ENCODE measurements at regions not wholly inside any gene's neighbourhood (a gene's known extent, or its start where the extent isn't known, plus 50 kb on each side); places are given as distances from the start of the nearest gene placed in this dataset.
"Not testable (repeated sequence)": the region's sequence is repeated elsewhere in the genome, so short reads cannot be mapped to it uniquely, and the experiment has no call there.

DNA sequence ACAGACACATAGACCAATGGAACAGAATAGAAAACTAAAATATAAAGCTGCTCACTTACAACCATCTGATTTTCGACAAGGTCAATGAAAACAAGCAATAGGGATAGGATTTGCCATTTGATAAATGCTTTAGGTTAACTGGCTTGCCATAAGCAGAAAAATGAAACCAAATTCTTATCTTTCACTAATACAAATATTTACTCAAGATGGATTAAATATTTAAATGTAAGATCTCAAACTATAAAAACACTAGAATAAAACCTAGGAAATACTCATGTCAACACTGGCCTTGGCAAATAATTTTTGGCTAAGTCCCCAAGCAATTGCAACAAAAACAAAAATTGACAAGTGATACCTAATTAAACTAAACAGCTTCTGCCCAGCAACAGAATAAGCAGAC is 665.2 kb downstream of the TRIB2 start:
- not testable (repeated sequence) for H3K27ac Mint-ChIP-seq; ATAC-seq (replicated peaks in 1 of 2); H3K36me3 Mint-ChIP-seq (ENCODE audit: insufficient read depth in 2 of 2); H3K4me1 Mint-ChIP-seq (ENCODE audit: low read depth); DNase-seq; H3K4me3 Mint-ChIP-seq; H3K27me3 Mint-ChIP-seq (ENCODE audit: low read depth)
- H3K9me3 Mint-ChIP-seq: peaks cover 4 to 11% of the 10 kb centered on the region in 2 donors

DNA sequence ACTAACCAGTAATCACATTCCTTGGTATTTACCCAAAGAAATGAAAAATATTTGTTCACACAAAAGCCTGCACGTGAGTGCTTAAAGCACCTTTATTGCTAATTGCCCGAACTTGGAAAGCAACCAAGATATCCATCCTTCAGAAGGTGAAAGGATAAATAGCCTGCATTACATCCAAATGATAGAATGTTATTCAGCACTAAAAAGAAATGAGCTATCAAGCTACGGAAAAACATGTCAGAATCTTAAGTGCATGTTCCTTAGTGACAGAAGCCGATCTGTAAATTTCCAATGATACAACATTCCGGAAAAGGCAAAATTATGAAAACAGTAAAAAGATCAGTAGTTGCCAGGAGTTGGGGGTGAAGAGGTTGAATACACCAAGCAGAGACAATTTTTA is 672.4 kb downstream of the TRIB2 start:
- not testable (repeated sequence) for H3K36me3 Mint-ChIP-seq (ENCODE audit: insufficient read depth in 2 of 2); ATAC-seq (replicated peaks in 1 of 2); H3K4me1 Mint-ChIP-seq (ENCODE audit: low read depth); H3K9me3 Mint-ChIP-seq; H3K27me3 Mint-ChIP-seq (ENCODE audit: low read depth); DNase-seq; H3K27ac Mint-ChIP-seq; H3K4me3 Mint-ChIP-seq

DNA sequence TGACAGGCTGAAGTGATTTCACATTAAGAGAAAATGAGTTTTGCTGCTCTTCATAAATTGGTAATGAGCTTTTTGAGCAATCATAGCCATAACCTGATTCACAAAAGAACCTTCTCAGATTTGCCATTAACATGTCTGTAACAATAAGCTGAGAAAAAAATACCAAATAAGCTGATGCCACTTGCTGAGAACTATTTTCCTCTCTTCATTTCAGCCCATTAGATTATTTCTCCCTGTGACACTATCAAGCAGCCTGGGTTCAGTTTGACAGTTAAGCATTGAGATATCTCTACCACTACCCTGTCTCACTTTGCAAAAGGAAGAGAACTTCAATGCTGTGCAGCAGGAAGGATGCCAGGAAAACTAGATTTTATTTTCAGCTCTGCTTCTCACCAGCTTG is 673.9 kb downstream of the TRIB2 start:
- Mint-ChIP-seq H3K9me3 (no peaks in the 10 kb centered on the region), H3K27me3 (ENCODE audit: low read depth) (no peaks in the 10 kb centered on the region), H3K4me1 (ENCODE audit: low read depth) (no peaks in the 10 kb centered on the region), H3K27ac (no peak overlapping the region), H3K4me3 (no peak overlapping the region), H3K36me3 (ENCODE audit: insufficient read depth in 2 of 2) (peaks cover 0 to 3% of the 10 kb centered on the region in 2 donors)
- DNase-seq (no peak), ATAC-seq (replicated peaks in 1 of 2) (no peak)

DNA sequence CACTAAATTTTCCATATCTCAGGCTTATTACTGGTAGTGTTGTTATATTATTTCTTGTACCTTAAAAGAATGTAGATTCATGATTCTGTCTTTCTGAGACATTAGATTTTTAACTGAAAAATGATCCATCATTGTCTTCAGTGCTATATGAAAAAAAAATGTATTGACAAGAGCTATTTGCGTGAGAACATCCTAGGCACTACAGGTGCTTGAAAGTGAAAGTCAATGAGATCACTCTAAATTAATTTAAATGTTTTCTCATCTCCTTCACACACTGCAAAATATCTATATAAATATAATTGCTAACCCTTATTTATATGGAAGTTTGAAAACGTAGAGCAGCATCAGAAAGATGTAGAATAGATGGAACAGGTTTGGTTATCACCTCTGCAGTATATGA is 684.6 kb downstream of the TRIB2 start:
- Mint-ChIP-seq H3K4me1 (ENCODE audit: low read depth) (no peaks in the 10 kb centered on the region), H3K9me3 (peaks cover 6 to 10% of the 10 kb centered on the region in 2 donors), H3K27ac (no peak overlapping the region), H3K36me3 (ENCODE audit: insufficient read depth in 2 of 2) (no peaks in the 10 kb centered on the region), H3K4me3 (no peak overlapping the region), H3K27me3 (ENCODE audit: low read depth) (no peaks in the 10 kb centered on the region)
- ATAC-seq (replicated peaks in 1 of 2) (no peak), DNase-seq (no peak)

DNA sequence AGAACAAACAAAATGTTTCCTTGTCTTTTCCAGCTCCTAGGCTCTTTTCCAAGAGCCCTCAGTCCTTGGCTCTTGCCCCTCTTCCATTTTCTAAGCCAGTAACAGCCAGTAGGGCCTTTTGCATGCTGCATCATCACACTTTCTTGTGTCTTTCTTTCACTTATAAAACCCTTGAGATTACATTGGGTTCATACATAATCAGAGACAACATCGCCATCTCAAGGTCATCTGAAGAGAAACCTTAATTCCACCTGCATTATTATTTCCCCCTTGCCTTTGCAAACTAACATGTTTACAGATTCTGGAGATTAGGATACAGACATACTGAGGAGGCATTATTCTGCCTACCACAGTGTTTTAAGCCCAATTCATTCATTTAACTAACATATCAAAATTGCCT is 697.3 kb downstream of the TRIB2 start:
- Mint-ChIP-seq H3K4me3 (no peak overlapping the region), H3K27me3 (ENCODE audit: low read depth) (no peaks in the 10 kb centered on the region), H3K9me3 (peaks cover 12 to 13% of the 10 kb centered on the region in 2 donors), H3K27ac (no peak overlapping the region), H3K4me1 (ENCODE audit: low read depth) (no peaks in the 10 kb centered on the region), H3K36me3 (ENCODE audit: insufficient read depth in 2 of 2) (no peaks in the 10 kb centered on the region)
- ATAC-seq (replicated peaks in 1 of 2): no peak
- no peak for DNase-seq

DNA sequence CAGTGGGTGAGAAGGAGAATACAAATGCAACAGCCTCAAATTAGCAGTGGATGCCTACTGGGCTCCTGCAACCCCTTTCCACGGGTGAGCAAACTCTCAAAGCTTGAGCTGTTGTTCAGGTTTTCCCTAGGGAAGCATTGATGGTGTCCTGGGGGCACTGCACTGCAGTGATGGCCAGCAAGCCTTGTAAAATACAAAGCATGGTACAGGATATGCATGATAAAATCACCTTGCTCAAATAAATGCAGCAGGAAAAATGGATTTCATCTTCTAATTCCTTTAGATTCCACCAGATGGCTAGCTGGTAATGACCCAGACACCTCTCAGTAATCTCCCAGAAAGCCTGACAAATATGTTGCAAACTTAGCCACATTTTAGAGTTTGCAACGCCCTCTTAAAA is 698.2 kb downstream of the TRIB2 start:
- H3K36me3 Mint-ChIP-seq (ENCODE audit: insufficient read depth in 2 of 2): no peaks in the 10 kb centered on the region
- no peaks in the 10 kb centered on the region for H3K27me3 Mint-ChIP-seq (ENCODE audit: low read depth)
- no peak for ATAC-seq (replicated peaks in 1 of 2)
- no peaks in the 10 kb centered on the region for H3K4me1 Mint-ChIP-seq (ENCODE audit: low read depth)
- no peak overlapping the region for H3K27ac Mint-ChIP-seq
- peaks cover 12 to 13% of the 10 kb centered on the region in 2 donors for H3K9me3 Mint-ChIP-seq
- H3K4me3 Mint-ChIP-seq: no peak overlapping the region
- no peak for DNase-seq

DNA sequence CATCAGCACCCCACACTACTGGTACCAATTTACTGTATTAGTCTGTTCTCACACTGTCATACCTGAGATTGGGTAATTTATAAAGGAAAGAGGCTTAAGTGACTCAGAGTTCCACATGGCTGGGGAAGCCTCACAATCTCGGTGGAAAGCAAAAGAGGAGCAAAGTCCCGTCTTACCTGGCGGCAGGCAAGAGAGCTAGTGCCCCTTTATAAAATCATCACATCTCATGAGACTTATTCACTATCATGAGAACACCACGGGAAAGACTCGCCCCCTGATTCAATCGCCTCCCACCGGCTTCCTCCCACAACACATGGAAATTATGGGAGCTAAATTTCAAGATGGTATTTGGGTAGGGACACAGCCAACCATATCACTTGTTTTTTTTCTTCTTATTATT is 717.2 kb downstream of the TRIB2 start:
- Mint-ChIP-seq H3K4me1 (ENCODE audit: low read depth) (no peaks in the 10 kb centered on the region), H3K9me3 (peaks cover 4 to 8% of the 10 kb centered on the region in 2 donors), H3K27me3 (ENCODE audit: low read depth) (no peaks in the 10 kb centered on the region), H3K4me3 (no peak overlapping the region), H3K36me3 (ENCODE audit: insufficient read depth in 2 of 2) (no peaks in the 10 kb centered on the region), H3K27ac (no peak overlapping the region)
- DNase-seq (no peak), ATAC-seq (replicated peaks in 1 of 2) (no peak)

DNA sequence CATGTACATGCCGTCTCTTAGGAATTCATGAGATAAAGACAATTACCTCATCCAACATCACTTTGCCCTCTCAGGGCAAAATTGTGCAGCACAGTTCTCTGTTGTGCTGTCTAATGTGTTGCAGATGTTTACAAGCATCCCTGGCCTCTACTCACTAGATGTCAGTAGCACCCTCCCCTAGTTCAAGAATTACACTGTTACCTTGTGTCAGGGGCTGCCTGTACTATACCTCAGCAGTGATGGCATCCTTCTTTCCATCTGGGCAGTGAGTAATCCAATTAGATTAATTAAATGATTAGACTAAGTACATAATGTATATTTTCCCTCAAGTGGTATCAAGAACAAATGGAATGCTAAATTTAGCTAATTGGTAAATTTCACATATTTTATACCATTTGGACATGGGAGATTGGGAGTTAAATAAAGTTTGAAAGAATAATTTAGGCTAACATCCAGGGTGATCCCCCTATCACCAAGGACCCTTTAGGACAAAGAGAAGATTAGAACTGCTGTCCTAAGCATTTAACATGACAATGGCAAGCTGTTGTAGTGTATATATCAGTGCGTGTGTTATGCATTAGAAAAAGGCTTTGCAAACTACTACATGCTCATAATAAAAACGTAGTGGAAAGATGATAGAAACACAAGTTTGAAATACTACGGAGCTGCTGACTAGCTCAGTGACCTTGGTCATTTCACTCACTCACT is 727.0 kb downstream of the TRIB2 start:
- not testable (repeated sequence) for H3K4me1 Mint-ChIP-seq (ENCODE audit: low read depth); H3K27me3 Mint-ChIP-seq (ENCODE audit: low read depth); H3K36me3 Mint-ChIP-seq (ENCODE audit: insufficient read depth in 2 of 2); DNase-seq; H3K27ac Mint-ChIP-seq; H3K9me3 Mint-ChIP-seq; ATAC-seq (replicated peaks in 1 of 2); H3K4me3 Mint-ChIP-seq

DNA sequence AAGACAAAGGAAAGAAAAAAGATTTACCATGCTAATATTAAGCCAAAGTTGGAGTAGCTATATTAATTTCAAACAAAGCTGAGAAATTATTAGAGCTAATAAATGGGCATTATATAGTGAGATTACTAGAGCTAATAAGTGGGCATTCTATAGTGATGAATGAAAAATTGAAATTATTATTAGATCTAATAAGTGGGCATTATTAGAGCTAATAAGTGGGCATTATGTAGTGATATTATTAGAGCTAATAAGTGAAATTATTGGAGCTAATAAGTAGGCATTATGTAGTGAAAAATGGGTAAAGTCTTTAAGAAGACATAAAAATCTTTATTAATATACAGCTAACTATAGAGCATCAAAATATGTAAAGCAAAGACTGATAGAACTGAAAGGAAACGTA is 745.7 kb downstream of the TRIB2 start:
- Mint-ChIP-seq H3K4me1 (ENCODE audit: low read depth) (no peaks in the 10 kb centered on the region), H3K9me3 (peaks cover 4 to 8% of the 10 kb centered on the region in 2 donors), H3K36me3 (ENCODE audit: insufficient read depth in 2 of 2) (no peaks in the 10 kb centered on the region), H3K4me3 (no peak overlapping the region), H3K27me3 (ENCODE audit: low read depth) (no peaks in the 10 kb centered on the region), H3K27ac (no peak overlapping the region)
- DNase-seq (no peak), ATAC-seq (replicated peaks in 1 of 2) (no peak)

DNA sequence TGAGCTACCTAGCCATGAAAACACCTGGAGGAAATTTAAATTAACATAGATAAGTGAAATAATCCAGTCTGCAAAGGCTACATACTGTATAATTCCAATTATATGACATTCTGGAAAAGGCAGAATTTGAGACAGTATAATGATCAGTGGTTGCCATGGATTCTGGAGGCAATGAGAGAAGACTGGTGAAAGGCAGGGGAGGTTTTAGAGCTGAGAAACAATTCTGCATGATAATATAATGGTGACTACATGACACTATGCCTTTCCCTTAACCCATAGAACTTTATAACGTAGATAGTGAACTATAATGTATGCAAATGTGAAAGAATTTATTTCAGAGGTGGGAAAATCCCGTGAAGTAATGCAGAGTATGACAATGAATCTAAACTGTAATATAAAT is 749.3 kb downstream of the TRIB2 start:
- Mint-ChIP-seq H3K4me3 (no peak overlapping the region), H3K36me3 (ENCODE audit: insufficient read depth in 2 of 2) (no peaks in the 10 kb centered on the region), H3K27ac (no peak overlapping the region), H3K27me3 (ENCODE audit: low read depth) (no peaks in the 10 kb centered on the region), H3K9me3 (peaks cover 2% of the 10 kb centered on the region in 2 donors), H3K4me1 (ENCODE audit: low read depth) (no peaks in the 10 kb centered on the region)
- ATAC-seq (replicated peaks in 1 of 2): no peak
- DNase-seq: no peak

DNA sequence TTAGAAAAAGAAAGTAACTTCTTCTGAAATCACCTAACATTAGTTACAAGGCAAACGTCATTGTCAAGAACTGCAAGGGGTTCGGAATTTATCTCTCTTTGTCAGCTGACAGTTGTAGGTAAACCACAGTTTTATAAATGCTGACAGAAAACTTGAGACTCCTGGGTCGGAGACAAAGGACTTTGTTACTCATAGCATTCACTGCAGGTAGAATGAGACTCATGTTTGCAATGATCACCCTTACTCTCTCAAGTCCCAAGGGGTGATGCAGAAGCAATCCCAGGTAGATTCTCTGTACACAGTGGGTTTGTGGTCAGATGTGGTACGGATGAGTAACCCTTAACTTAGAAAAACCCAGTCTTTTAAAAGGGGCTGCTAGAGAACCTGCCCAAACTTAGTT is 757.8 kb downstream of the TRIB2 start:
- DNase-seq: no peak
- Mint-ChIP-seq H3K27ac (no peak overlapping the region), H3K27me3 (ENCODE audit: low read depth) (no peaks in the 10 kb centered on the region), H3K9me3 (peaks cover 0 to 3% of the 10 kb centered on the region in 2 donors), H3K4me3 (no peak overlapping the region), H3K36me3 (ENCODE audit: insufficient read depth in 2 of 2) (no peaks in the 10 kb centered on the region), H3K4me1 (ENCODE audit: low read depth) (no peaks in the 10 kb centered on the region)
- ATAC-seq (replicated peaks in 1 of 2): no peak

DNA sequence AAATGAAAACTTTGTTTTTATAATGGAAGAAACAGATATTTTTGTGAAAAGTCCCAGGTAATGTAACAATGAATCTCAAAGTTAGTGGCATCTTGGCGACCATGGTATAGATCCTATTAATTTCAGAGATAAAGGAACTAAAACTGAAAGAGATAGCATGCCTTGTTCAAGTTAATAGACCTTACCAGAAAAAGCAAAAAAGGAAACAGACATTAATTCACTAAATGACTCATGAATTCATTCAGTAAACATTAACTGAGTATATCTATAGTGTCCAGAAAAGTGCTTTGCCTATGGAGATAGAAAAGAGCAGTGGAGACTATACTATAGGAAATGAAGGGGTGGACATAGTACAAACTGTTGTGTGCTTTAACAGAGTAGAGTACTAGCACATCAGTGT is 763.3 kb downstream of the TRIB2 start:
- ATAC-seq (replicated peaks in 1 of 2): no peak
- Mint-ChIP-seq H3K27me3 (ENCODE audit: low read depth) (no peaks in the 10 kb centered on the region), H3K4me1 (ENCODE audit: low read depth) (no peaks in the 10 kb centered on the region), H3K36me3 (ENCODE audit: insufficient read depth in 2 of 2) (no peaks in the 10 kb centered on the region), H3K9me3 (peaks cover 0 to 5% of the 10 kb centered on the region in 2 donors), H3K4me3 (no peak overlapping the region), H3K27ac (no peak overlapping the region)
- no peak for DNase-seq

DNA sequence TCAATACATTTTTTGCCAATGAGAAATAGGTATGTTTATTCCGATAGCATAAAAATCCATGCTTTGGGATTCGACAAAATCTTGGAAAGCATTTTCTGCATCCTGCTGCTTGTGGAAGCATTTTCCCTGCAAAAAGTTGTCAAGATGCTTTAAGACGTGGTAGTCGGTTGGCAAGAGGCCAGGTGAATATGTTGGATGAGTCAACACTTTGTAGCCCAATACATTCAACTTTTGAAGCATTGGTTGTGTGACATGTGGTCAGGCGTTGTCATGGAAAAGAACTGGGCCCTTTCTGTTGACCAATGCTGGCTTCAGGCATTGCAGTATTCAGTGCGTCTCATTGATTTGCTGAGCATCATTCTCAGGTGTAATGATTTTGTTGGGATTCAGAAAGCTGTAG is 764.5 kb downstream of the TRIB2 start:
- no peak overlapping the region for H3K4me3 Mint-ChIP-seq
- no peaks in the 10 kb centered on the region for H3K4me1 Mint-ChIP-seq (ENCODE audit: low read depth)
- no peaks in the 10 kb centered on the region for H3K36me3 Mint-ChIP-seq (ENCODE audit: insufficient read depth in 2 of 2)
- DNase-seq: no peak
- H3K27ac Mint-ChIP-seq: no peak overlapping the region
- no peaks in the 10 kb centered on the region for H3K27me3 Mint-ChIP-seq (ENCODE audit: low read depth)
- ATAC-seq (replicated peaks in 1 of 2): no peak
- H3K9me3 Mint-ChIP-seq: peaks cover 1 to 6% of the 10 kb centered on the region in 2 donors

DNA sequence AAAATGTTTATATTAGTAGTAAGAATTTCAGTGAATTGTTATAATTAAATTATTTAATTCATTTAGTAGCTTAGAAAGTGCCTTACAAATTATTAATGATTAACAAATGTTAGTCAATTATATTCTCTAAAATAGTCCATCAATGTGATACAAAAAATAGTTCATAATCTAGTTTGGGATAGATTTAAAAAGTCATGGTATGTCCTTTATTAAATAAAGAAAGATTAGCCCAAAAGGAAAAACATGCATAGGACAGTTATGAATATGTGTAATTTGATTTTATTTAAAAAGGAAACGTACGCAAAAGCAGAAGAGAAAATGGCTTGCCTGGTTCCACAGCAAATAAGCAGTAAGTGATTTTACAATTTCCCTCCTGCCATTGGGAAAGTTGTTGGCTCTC is 768.5 kb downstream of the TRIB2 start:
- ATAC-seq (replicated peaks in 1 of 2): no peak
- no peaks in the 10 kb centered on the region for H3K27me3 Mint-ChIP-seq (ENCODE audit: low read depth)

More for the DNA sequence above, 768.5 kb downstream of the TRIB2 start:
- Mint-ChIP-seq H3K4me3 (no peak overlapping the region), H3K9me3 (peaks cover 2 to 3% of the 10 kb centered on the region in 2 donors), H3K27ac (no peak overlapping the region), H3K36me3 (ENCODE audit: insufficient read depth in 2 of 2) (no peaks in the 10 kb centered on the region), H3K4me1 (ENCODE audit: low read depth) (no peaks in the 10 kb centered on the region)
- DNase-seq: no peak
